Hindlimb muscle (tissue), 1 donor: ENCODE measurements at regions not wholly inside any gene's neighbourhood (a gene's known extent, or its start where the extent isn't known, plus 50 kb on each side); places are given as distances from the start of the nearest gene placed in this dataset.
"Not testable (repeated sequence)": the region's sequence is repeated elsewhere in the genome, so short reads cannot be mapped to it uniquely, and the experiment has no call there.

Experiments
- DNase-seq: peaks from one replicate; pipeline ENCODE4 v3.0.0-alpha.2; 2013

DNA sequence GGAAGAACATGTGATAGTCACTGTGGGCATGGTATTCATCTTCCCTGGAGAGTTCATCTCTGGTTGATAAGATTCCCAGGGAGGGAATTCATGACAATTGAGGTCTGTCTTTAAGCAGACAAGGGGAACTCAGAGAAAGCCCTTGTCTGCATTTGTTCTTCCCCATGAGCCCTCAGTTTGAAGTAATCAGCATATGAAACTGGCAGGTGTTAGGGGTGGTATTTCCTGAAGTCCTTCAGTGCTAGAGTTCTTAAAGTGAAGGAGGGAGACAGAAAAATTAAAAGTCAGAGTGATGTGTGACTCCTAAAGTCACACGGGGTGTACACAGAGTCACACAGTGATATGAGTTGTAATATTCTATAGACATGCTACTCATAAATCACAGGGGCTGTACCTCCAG is 60.6 kb upstream of the SYK start:
- no peak for DNase-seq

DNA sequence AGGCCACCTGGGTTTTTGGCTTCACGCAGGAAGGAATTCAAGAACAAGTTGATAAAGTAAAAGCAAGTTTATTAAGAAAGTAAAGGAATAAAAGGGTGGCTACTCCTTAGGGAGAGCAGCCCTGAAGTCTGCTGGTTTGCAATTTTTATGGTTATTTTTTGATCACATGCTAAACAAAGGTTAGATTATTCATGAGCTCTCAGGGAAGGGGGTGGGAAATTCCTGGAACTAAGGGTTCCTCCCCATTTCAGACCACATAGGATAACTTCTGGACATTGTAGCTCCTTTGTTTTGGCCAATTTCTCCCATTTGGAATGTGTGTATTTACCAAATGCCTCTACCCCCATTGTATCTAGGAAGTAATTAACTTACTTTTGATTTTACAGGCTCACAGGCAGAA is 63.9 kb upstream of the SYK start:
- DNase-seq, result no peak

DNA sequence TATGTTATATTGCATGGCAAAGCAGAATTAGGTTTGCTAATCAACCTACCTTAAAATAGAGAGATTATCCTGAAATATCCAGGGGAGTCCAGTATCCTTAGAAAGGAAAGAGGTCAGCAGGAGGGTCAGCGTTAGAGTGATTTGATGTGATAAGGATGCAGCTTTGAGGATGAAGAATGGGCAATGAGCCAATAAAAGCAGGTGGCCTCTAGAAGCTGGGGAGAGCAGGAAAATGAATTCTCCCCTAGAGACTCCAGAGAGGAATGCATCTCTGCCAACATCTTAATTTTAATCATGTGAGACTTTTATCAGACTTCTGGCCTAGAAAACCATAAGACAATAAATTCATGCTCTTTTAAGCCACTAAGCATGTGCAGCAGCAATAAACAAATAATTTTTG is 65.7 kb upstream of the SYK start:
- no peak for DNase-seq

DNA sequence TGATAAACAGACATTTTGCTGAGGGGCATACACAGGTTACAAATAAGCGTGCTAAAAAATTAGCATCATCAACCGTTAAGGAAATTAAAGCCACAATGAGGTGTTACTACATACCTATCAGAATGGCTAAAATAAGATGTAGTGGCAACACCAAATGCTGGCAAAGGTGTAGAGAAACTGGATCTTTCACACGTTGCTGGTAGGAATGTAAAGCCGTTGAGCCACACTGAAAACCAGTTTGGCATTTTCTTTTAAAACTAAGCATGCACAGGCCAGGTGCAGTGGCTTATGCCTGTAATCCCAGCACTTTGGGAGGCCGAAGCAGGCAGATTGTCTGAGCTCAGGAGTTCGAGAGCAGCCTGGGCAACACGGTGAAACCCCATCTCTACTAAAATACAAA is 67.0 kb upstream of the SYK start:
- no peak for DNase-seq

DNA sequence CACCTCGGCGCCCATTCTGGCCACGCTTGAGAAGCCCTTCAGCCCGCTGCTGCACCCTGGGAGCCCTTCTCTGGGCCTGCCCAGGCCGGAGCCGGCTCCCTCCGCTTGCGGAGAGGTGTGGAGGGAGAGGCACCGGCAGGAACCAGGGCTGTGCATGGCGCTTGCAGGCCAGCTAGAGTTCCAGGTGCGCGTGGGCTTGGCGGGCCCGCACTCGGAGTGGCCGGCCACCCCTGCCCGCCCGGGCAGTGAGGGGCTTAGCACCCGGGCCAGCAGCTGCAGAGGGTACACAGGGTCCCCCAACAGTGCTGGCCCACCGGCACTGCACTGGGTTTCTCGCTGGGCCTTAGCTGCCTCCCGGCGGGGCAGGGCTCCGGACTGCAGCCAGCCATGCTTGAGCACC is 72.3 kb upstream of the SYK start:
- DNase-seq, result no peak

DNA sequence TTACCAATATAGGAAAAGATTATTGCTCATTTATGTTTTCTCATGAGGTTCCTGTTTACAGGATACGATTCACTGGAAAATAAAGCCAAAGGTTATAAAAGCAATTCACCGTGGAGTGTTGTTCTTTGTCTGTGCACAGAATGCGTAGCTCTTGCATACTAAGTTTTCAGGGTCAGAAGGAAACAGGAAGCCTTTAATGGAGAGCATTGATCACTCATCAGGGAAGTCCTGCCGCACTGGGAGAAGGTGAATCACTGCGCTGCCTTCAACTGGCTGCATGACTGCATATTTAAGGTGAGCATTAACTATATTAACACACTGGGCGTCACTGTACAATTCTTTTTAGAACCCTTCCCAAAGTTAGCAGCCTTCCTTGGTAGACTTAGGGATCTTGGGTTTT is 74.1 kb upstream of the SYK start:
- DNase-seq, result no peak

DNA sequence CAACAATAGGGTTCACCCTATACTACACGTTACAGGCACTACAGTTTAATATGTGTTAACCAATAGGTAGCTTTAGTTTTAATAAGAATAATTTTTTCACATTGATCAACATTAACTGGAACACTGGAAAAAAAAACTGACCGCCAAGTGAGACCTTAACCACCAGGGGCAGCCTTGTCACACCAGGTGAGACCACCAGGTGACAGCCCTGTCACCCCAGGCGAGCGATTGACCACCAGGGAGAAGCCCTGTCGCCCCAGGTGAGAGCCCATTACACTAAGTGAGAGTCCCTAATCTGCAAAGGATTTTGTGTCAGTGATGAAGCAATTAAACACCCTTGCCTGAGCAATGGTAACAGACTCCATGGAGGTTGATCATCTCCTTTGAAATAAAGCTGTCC is 75.4 kb upstream of the SYK start:
- DNase-seq, result no peak

DNA sequence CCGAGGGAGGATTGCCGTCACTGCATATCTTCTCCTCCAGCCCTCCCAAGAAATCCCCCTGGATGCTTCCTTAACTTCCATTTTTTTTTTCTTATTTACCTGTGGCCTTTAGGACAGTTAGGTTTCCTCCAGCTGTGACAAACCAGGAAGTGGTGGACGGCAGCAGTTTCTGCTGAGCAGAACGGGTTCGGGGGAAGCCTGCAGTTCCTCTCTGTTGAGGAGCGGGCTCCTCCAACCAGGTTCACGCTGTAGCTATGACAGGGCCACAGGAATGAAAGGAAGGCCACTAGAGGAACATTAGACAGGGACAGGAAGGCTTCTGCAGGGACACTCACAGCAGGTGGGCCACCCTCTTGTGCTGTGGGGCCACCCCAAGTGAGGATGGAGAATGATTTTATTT is 76.7 kb upstream of the SYK start:
- DNase-seq, result no peak

DNA sequence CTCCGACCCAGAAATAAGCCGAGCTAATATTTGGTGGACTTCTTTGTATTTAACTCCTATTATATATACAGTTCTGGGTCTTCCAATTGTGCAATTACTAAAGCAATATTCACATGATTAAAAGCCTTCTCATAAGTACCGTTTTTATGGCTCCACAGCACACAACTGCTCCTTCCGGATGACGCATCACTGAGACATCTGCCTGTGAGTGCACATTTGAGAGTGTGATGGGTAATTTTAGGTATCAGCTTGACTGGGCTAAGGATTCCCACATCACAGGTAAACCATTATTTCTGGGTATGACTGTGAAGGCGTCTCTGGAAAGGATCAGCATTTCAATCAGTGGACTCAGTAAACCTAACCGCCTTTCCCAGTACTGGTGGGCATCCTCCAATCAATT is 77.5 kb upstream of the SYK start:
- DNase-seq, result no peak

DNA sequence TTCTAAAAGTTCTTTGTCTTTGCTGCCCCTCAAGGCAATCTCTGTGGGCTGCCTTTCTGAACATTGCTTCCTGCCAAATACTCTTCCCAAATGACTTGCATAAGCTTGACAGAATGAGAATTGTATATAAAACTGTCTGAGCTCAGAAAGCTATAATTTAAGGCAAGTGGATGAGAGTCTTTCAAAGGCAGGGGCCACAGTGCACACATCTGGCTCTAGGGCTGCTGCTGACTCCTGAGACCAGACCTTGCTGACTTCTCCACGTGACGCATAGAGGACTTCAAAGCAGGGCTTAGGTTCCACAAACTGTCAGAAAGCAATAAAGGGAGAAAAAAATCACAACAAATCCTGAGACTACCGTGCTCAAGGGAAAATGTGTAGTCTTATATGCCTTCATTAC is 79.4 kb upstream of the DIRAS2 start:
- DNase-seq, result peak; percentile 8

DNA sequence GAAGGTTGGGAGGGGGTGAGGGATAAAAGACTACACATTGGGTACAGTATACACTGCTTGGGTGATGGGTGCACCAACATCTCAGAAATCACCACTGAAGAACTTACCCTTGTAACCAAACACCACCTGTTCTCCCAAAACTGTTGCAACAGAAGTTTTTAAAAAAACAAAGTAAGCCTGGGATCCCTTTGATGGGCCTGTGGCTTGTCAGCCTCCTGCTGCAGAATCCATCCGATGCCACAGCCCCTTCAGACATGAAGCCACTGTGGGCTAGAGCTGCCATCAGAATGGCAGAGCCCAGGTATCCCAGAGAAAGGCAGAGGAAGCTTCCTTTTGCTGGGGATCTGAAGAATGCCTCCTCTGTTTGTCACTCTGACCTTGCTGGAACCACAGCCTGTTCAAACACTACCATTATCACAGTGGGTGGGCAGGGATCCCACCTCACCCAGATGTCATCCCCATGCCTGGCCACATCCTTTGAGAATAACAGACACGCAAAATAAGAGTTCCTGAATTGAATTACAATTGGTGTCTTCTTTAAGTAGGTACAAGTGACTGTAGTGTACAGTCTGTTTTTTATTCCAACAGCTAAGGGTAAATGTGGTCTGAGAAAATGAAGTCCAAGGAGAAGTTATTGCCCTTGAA is 78.1 kb upstream of the DIRAS2 start:
- no peak for DNase-seq

DNA sequence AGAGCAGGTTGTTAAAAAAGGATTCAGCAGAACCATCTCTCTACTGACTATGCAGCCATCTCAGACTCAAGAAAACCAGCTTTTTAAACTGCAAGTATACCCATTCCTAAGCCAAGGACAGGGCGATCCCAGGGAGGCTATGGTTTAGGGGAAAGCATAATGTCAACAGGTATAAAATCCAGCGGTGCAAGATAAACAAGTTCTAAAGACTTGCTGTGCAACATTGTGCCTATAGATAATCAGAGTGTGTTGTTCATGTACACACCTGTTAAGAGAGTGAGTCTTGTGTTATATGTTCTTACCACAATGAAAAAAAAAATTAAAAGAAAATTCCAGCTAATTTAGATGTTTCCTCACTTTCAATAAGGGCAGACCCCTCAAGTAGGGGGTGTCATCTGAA is 63.6 kb upstream of the DIRAS2 start:
- DNase-seq, result no peak

DNA sequence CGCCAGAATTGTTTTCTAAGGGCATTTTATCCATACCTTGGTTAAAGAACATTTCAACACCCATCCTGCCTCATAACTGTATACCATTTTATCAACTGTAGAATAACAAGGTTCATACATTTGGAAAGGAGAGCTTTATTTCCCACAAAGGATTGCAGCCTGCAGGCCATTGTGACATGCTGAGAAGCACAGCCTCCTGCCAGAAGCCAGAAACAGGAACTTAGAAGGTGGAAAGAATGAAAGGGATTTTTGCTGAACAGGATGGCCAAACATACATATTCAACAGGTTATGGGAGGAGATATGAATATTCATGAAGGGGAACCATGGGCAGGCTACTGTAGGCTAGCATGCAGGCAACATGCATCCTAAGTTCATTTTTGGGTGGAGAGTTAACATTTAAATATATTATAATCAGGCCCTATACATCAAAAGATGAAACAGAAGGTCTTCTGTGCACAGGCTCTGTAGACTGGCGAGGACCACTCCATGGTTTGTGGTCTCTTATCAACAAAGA is 59.9 kb upstream of the DIRAS2 start:
- DNase-seq, result no peak

DNA sequence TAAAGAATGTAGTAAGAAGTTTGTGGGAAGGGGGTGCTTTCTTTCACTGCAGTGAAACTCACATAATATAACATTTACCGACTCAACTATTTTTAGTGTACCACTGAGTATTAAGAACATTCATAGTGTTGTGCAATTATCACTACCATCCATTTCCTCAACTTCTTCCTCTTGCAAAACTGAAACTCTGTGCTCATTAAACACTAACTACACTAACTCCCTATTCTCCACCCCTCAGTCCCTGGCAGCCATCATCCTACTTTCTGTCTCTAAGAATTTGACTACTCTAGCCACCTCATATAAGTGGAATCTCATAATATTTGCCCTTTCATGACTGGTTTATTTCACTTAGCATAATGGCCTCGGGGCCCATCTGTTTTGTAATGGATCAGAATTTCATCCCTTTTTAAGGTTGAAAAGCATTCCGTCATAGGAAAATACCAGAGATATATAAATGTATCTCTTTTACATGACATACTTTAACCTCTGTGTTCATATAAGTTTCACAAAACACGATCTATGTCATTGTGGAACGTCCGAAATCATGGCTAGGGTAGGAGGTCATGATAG is 56.3 kb upstream of the DIRAS2 start:
- no peak for DNase-seq

DNA sequence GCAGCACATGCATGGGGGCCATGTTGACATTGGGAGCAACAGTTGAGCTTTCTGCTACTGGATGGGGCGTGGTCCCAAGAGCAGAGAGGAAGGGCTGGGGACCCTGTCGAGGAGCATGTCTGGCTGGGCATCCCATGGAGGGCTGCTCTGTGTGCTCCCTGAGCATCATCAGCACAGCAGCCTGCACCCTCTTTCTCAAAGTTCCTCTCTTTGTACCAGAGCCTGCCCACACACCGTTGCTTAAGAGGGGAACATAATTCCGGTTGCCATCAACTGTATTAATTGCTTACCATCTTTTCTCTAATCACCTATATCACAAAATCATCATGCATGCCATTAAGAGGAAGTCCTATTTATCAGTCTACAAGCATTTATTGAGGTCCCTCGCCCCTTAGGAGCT is 55.2 kb upstream of the DIRAS2 start:
- no peak for DNase-seq

DNA sequence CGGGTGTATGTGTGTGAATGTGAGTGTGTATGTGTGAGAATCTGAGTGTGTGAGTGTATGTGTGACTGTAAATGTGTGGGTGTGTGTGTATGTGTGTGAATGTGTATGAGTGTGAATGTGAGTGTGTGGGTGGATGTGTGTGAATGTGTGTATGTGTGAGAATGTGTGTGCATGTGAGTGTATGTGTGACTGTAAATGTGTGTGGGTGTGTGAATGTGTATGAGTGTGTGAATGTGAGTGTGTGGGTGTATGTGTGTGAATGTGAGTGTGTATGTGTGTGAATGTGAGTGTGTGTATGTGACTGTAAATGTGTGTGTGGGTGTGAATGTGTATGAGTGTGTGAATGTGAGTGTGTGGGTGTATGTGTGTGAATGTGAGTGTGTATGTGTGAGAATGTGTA is 51.6 kb upstream of the DIRAS2 start:
- DNase-seq, result not testable (repeated sequence)
